K562 (cell line): ENCODE measurements at regions not wholly inside any gene's neighbourhood (a gene's known extent, or its start where the extent isn't known, plus 50 kb on each side); places are given as distances from the start of the nearest gene placed in this dataset.

ENCODE experiments used
- ATAC-seq: fragments of 200-7000 bp; cut with Tn5 transposase; 3 replicates; pipeline ENCODE4 v1.9.1; 2020; ENCODE audit warnings: moderate library complexity
- BruUV-seq: library from RNA; stranded (reverse); fragments of 400-500 nt; replicated peaks from 2 replicates; lab custom pipeline; 2021; lab: Mats Ljungman, UMichigan
- CTCF ChIA-PET: fragments of 300-600 bp; formaldehyde crosslinking; extraction: SDS; loops from one replicate; lab custom pipeline; 2021; ENCODE audit warnings: low intra/inter-chr PET ratio; lab: Yijun Ruan, JAX
- POLR2A ChIA-PET: fragments of 300-600, 350-650 bp; sonication (Branson Sonifier 250); formaldehyde crosslinking; extraction: SDS; loops from one replicate; lab custom pipeline; 2021; ENCODE audit warnings: antibody characterized with exemption, inconsistent platforms; lab: Yijun Ruan, JAX
- DNase-seq, 4 experiments: peaks; one replicate each; pipeline versions ENCODE4 v3.0.0 to v3.0.0-alpha.2; 2011 to 2018; ENCODE audit warnings: low spot score in 3 of 4, mixed read lengths in 3 of 4; ENCODE audit errors: extremely low read depth in 1 of 4
- FAIRE-seq: peaks from 2 replicates; lab custom pipeline; 2011; peaks lifted over from hg19 to GRCh38; lab: Jason Lieb, UNC
- H2AFZ ChIP-seq: 2 replicates; pipeline ENCODE4 v1.6.0; 2011; ENCODE audit warnings: low read depth, low read length, control low read depth, inconsistent platforms
- H3K27ac ChIP-seq: fragments of 200-600 bp; 3 replicates; pipeline ENCODE4 v1.8.0; 2011; ENCODE audit warnings: low read depth, mild to moderate bottlenecking, control low read depth, inconsistent platforms, low read length, moderate library complexity, mixed read lengths; ENCODE audit errors: extremely low read depth
- H3K27me3 ChIP-seq, 2 experiments: fragments of 300-600 bp in 1 of 2; 2 replicates in 1 of 2; 3 replicates in 1 of 2; pipeline versions ENCODE4 v1.6.0 to v1.8.0; 2011; ENCODE audit warnings: inconsistent platforms in 2 of 2, low read length in 2 of 2, mild to moderate bottlenecking in 1 of 2, mixed read lengths in 1 of 2, moderate library complexity in 1 of 2; ENCODE audit not compliant: control insufficient read depth in 2 of 2, insufficient read depth in 2 of 2
- H3K36me3 ChIP-seq: fragments of 300-600 bp; 3 replicates; pipeline ENCODE4 v1.8.0; 2011; ENCODE audit warnings: mild to moderate bottlenecking, low read length, inconsistent platforms; ENCODE audit not compliant: control insufficient read depth, insufficient read depth
- H3K4me1 ChIP-seq, 2 experiments: fragments of 200-600 bp in 1 of 2; replicated peaks in 1 of 2; 2 replicates in 1 of 2; 3 replicates in 1 of 2; pipeline versions ENCODE4 v1.5.1 to v1.8.0; 2011; ENCODE audit warnings: inconsistent platforms in 2 of 2, low read length in 2 of 2, mild to moderate bottlenecking in 1 of 2, mixed read lengths in 1 of 2, moderate library complexity in 1 of 2; ENCODE audit not compliant: control insufficient read depth in 2 of 2, insufficient read depth in 2 of 2
- H3K4me2 ChIP-seq: 2 replicates; pipeline ENCODE4 v1.6.1; 2011; ENCODE audit warnings: low read length, control low read depth, inconsistent platforms, mixed read lengths; ENCODE audit not compliant: insufficient read depth
- H3K4me3 ChIP-seq: fragments of 200-600 bp; sonication (generic), shearing (Covaris generic); 2 replicates; pipeline ENCODE4 v1.5.1; 2016; ENCODE audit warnings: control low read depth, inconsistent platforms
- H3K79me2 ChIP-seq: fragments of 200-600 bp; 3 replicates; pipeline ENCODE4 v1.8.0; 2011; ENCODE audit warnings: low read length, inconsistent platforms; ENCODE audit not compliant: control insufficient read depth, insufficient read depth
- H3K9ac ChIP-seq, 2 experiments: 2 replicates each; pipeline versions ENCODE4 v1.6.0 to v1.6.1; 2011; ENCODE audit warnings: low read depth in 2 of 2, low read length in 2 of 2, control low read depth in 1 of 2, inconsistent platforms in 1 of 2, mild to moderate bottlenecking in 1 of 2, mixed read lengths in 1 of 2; ENCODE audit not compliant: insufficient read depth in 1 of 2
- H3K9me1 ChIP-seq: one replicate; pipeline ENCODE4 v1.6.0; 2011; ENCODE audit warnings: inconsistent platforms, mild to moderate bottlenecking, low read length, moderate library complexity; ENCODE audit not compliant: control insufficient read depth, insufficient read depth
- H3K9me3 ChIP-seq: replicated peaks from 2 replicates; pipeline ENCODE4 v1.5.1; 2011; ENCODE audit warnings: low read depth, low read length, inconsistent platforms; ENCODE audit not compliant: control insufficient read depth, insufficient read depth
- H4K20me1 ChIP-seq: replicated peaks from 2 replicates; pipeline ENCODE4 v1.6.1; 2011; ENCODE audit warnings: low read length, inconsistent platforms, mixed read lengths; ENCODE audit not compliant: control insufficient read depth, insufficient read depth
- BRCA1 ChIP-seq, 2 experiments: fragments of 450-650 bp in 1 of 2; sonication (generic) in 1 of 2; formaldehyde crosslinking in 1 of 2; IDR thresholded peaks; 2 replicates each; pipeline versions ENCODE4 v1.5.0 to v1.6.1; 2017 to 2020; ENCODE audit warnings: mild to moderate bottlenecking in 1 of 2, missing genetic modification reagents in 1 of 2
- CREB1 ChIP-seq, 2 experiments: sonication (generic) in 1 of 2; formaldehyde crosslinking in 1 of 2; IDR thresholded peaks; 2 replicates each; pipeline versions ENCODE4 v1.6.1 to v1.8.0; 2012 to 2022; ENCODE audit warnings: inconsistent platforms in 1 of 2, mild to moderate bottlenecking in 1 of 2, missing genetic modification reagents in 1 of 2, moderate library complexity in 1 of 2
- HDAC3 ChIP-seq: fragments of 450-650 bp; IDR thresholded peaks from 2 replicates; pipeline ENCODE4 v1.6.1; 2018; ENCODE audit warnings: borderline replicate concordance, mild to moderate bottlenecking, moderate library complexity; ENCODE audit not compliant: partially characterized antibody
- HNRNPH1 ChIP-seq: fragments of 200-400 bp; formaldehyde crosslinking; optimal IDR thresholded peaks from 2 replicates; pipeline ENCODE3; 2017; ENCODE audit warnings: low read depth, mild to moderate bottlenecking, low read length, moderate library complexity
- MCM5 ChIP-seq: fragments of 450-650 bp; IDR thresholded peaks from 2 replicates; pipeline ENCODE4 v1.6.1; 2016; ENCODE audit warnings: low read depth
- MTA1 ChIP-seq: fragments of 450-650 bp; IDR thresholded peaks from 2 replicates; pipeline ENCODE4 v1.6.1; 2017; ENCODE audit warnings: borderline replicate concordance
- POLR3G ChIP-seq: IDR thresholded peaks from 2 replicates; pipeline ENCODE4 v1.6.1; 2011; ENCODE audit not compliant: insufficient read length, insufficient replicate concordance; ENCODE audit errors: extremely low read depth
- RBM22 ChIP-seq: fragments of 200-400 bp; formaldehyde crosslinking; IDR thresholded peaks from 2 replicates; pipeline ENCODE4 v1.6.1; 2018; ENCODE audit warnings: low read length, low read depth; ENCODE audit not compliant: poor library complexity, severe bottlenecking
- SMAD4 ChIP-seq: fragments of 250-450 bp; sonication (Bioruptor Pico); conservative IDR thresholded peaks from 2 replicates; pipeline ENCODE4 v1.8.0; 2021; ENCODE audit warnings: inconsistent platforms, mild to moderate bottlenecking, moderate library complexity
- SMARCA5 ChIP-seq: fragments of 450-650 bp; IDR thresholded peaks from 2 replicates; pipeline ENCODE4 v1.6.1; 2016
- SMARCE1 ChIP-seq: fragments of 450-650 bp; IDR thresholded peaks from 2 replicates; pipeline ENCODE4 v1.7.1; 2016; ENCODE audit warnings: mild to moderate bottlenecking
- TAF9B ChIP-seq: fragments of 450-650 bp; IDR thresholded peaks from 2 replicates; pipeline ENCODE4 v1.6.1; 2018; ENCODE audit warnings: mild to moderate bottlenecking; ENCODE audit not compliant: partially characterized antibody
- ZBTB17 ChIP-seq: fragments of 450-650 bp; formaldehyde crosslinking; IDR thresholded peaks from 2 replicates; pipeline ENCODE4 v1.4.0; 2020; ENCODE audit warnings: mild to moderate bottlenecking
- ZNF134 ChIP-seq: fragments of 250-450 bp; sonication (Bioruptor Pico); conservative IDR thresholded peaks from 2 replicates; pipeline ENCODE4 v1.4.0; 2020
- ZNF41 ChIP-seq: fragments of 250-450 bp; sonication (Bioruptor Pico); conservative IDR thresholded peaks from 2 replicates; pipeline ENCODE4 v1.4.0; 2020; ENCODE audit warnings: mild to moderate bottlenecking
- WGBS: fragments of 100-300 bp; shearing (Covaris generic); methylation state at CpG from one replicate; pipeline ENCODE4 v1.1.6; 2016; ENCODE audit warnings: low coverage, mixed read lengths; ENCODE audit not compliant: insufficient coverage; ENCODE audit errors: missing lambda C conversion rate; 5-methylcytosine and 5-hydroxymethylcytosine counted together
- in situ Hi-C: fragments of 300-500 bp; cut with MboI; formaldehyde crosslinking; loops from 4 replicates; pipeline ENCODE4 v1.15.0; 2018; ENCODE audit warnings: inconsistent platforms, mixed read lengths
- intact Hi-C: fragments of 100-400 bp; cut with micrococcal nuclease; formaldehyde crosslinking; loops from 2 replicates; pipeline ENCODE4 v1.14.2; 2022
- TF ChIP-seq, protein P1 (sequence below): sonication (generic); formaldehyde crosslinking; IDR thresholded peaks from 2 replicates; pipeline ENCODE4 v1.8.0; 2023; ENCODE audit warnings: mild to moderate bottlenecking, missing genetic modification reagents
- TF ChIP-seq, protein P2 (sequence below): fragments of 250-450 bp; sonication (Bioruptor Pico); IDR thresholded peaks from 2 replicates; pipeline ENCODE4 v1.8.0; 2022; ENCODE audit warnings: inconsistent platforms, mild to moderate bottlenecking, moderate library complexity, borderline replicate concordance
- TF ChIP-seq, protein P3 (sequence below): fragments of 450-650 bp; IDR thresholded peaks from 2 replicates; pipeline ENCODE4 v1.6.1; 2014; ENCODE audit warnings: low read depth, mild to moderate bottlenecking, moderate library complexity, borderline replicate concordance

DNA sequence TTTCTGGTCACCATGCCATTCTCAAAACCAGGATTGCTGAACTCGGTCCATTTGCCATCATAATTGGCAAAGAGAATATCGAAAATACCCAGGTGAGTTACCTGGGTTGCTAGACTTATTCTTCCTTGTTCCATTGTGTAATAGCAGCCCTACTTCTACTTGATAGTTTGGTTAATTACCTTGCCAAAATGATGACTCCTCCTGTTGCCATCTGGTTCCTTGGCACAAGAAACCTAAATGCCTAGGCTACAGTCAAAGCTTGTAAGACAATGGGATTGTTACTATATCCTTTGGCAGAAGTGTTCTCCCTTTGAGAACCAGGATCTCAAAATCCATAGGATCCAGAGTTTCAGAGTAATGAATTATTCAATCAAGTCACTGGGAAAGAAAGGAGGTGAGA, 373.2 kb upstream of the ACTBL2 start:
- no peaks in the 10 kb centered on the region for H3K27me3 ChIP-seq
- FAIRE-seq (no peak), ATAC-seq (no peak), DNase-seq (no peak)
- H3K4me1 ChIP-seq = no peaks in the 10 kb centered on the region
- CTCF ChIA-PET = no interaction called here
- no TSS peak for BruUV-seq
- no peaks in the 10 kb centered on the region for H3K79me2 ChIP-seq
- no peaks in the 10 kb centered on the region for H3K9me3 ChIP-seq
- intact Hi-C loops (no loop called here), in situ Hi-C loops (no loop called here)
- H3K9ac ChIP-seq = no peak overlapping the region
- H3K4me2 ChIP-seq = no peak overlapping the region
- H3K4me3 ChIP-seq = no peak overlapping the region
- POLR2A ChIA-PET = no interaction called here
- no peaks in the 10 kb centered on the region for H4K20me1 ChIP-seq
- TF ChIP-seq MCM5 = no peak
- no peak for TF ChIP-seq SMAD4
- no peak for TF ChIP-seq SMARCA5
- no peak for TF ChIP-seq SMARCE1
- TF ChIP-seq HDAC3 = no peak
- TF ChIP-seq, protein P1, sequence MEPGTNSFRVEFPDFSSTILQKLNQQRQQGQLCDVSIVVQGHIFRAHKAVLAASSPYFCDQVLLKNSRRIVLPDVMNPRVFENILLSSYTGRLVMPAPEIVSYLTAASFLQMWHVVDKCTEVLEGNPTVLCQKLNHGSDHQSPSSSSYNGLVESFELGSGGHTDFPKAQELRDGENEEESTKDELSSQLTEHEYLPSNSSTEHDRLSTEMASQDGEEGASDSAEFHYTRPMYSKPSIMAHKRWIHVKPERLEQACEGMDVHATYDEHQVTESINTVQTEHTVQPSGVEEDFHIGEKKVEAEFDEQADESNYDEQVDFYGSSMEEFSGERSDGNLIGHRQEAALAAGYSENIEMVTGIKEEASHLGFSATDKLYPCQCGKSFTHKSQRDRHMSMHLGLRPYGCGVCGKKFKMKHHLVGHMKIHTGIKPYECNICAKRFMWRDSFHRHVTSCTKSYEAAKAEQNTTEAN (CRISPR knock-in tag) = no peak
- TF ChIP-seq ZBTB17 (CRISPR knock-in tag) = no peak
- TF ChIP-seq MTA1 = no peak
- no peak for TF ChIP-seq POLR3G
- TF ChIP-seq TAF9B = no peak
- TF ChIP-seq CREB1 (IDR thresholded peaks at IDR 0.05) = no peak
- TF ChIP-seq CREB1 (CRISPR knock-in tag; IDR thresholded peaks at IDR 0.05) = no peak
- TF ChIP-seq, protein P2, sequence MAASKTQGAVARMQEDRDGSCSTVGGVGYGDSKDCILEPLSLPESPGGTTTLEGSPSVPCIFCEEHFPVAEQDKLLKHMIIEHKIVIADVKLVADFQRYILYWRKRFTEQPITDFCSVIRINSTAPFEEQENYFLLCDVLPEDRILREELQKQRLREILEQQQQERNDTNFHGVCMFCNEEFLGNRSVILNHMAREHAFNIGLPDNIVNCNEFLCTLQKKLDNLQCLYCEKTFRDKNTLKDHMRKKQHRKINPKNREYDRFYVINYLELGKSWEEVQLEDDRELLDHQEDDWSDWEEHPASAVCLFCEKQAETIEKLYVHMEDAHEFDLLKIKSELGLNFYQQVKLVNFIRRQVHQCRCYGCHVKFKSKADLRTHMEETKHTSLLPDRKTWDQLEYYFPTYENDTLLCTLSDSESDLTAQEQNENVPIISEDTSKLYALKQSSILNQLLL (CRISPR knock-in tag) = no peak
- TF ChIP-seq BRCA1 (IDR thresholded peaks at IDR 0.05) = no peak
- no peak for TF ChIP-seq BRCA1 (CRISPR knock-in tag; IDR thresholded peaks at IDR 0.05)
- no peak for TF ChIP-seq ZNF134
- no peak for TF ChIP-seq RBM22
- no peak for TF ChIP-seq ZNF41 (CRISPR knock-in tag)
- TF ChIP-seq, protein P3, sequence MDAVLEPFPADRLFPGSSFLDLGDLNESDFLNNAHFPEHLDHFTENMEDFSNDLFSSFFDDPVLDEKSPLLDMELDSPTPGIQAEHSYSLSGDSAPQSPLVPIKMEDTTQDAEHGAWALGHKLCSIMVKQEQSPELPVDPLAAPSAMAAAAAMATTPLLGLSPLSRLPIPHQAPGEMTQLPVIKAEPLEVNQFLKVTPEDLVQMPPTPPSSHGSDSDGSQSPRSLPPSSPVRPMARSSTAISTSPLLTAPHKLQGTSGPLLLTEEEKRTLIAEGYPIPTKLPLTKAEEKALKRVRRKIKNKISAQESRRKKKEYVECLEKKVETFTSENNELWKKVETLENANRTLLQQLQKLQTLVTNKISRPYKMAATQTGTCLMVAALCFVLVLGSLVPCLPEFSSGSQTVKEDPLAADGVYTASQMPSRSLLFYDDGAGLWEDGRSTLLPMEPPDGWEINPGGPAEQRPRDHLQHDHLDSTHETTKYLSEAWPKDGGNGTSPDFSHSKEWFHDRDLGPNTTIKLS = no peak
- no peak for TF ChIP-seq HNRNPH1
- no peaks in the 10 kb centered on the region for H3K36me3 ChIP-seq
- no peak overlapping the region for H2AFZ ChIP-seq
- WGBS = 0% methylated on average over 2 of the region's 2 CpGs
- H3K27ac ChIP-seq = no peak overlapping the region
- H3K9me1 ChIP-seq = no peaks in the 10 kb centered on the region
